GM23338 (cell line): ENCODE measurements at regions not wholly inside any gene's neighbourhood (a gene's known extent, or its start where the extent isn't known, plus 50 kb on each side); places are given as distances from the start of the nearest gene placed in this dataset.
"Not testable (repeated sequence)": the region's sequence is repeated elsewhere in the genome, so short reads cannot be mapped to it uniquely, and the experiment has no call there.

ENCODE experiments used
- ATAC-seq: fragments of 200-7000 bp; cut with Tn5 transposase; 3 replicates; pipeline ENCODE4 v1.9.1; 2020
- DNase-seq: peaks from one replicate; pipeline ENCODE4 v3.0.0-alpha.2; 2015; ENCODE audit warnings: low spot score
- H2AFZ ChIP-seq: fragments of 200-600 bp; sonication (generic); 2 replicates; pipeline ENCODE4 v1.8.0; 2016; ENCODE audit warnings: antibody characterized with exemption, mild to moderate bottlenecking, moderate library complexity
- H3F3A ChIP-seq: fragments of 200-600 bp; sonication (generic); replicated peaks from 2 replicates; pipeline ENCODE4 v1.8.0; 2017; ENCODE audit warnings: antibody characterized with exemption, mixed run types, low read depth
- H3K27ac ChIP-seq: fragments of 200-600 bp; sonication (generic); 2 replicates; pipeline ENCODE4 v1.6.1; 2016; ENCODE audit warnings: low read depth
- H3K27me3 ChIP-seq: fragments of 200-600 bp; sonication (generic); 2 replicates; pipeline ENCODE4 v1.8.0; 2016; ENCODE audit warnings: mild to moderate bottlenecking, mixed run types, moderate library complexity; ENCODE audit not compliant: insufficient read depth
- H3K36me3 ChIP-seq: fragments of 200-600 bp; sonication (generic); 2 replicates; pipeline ENCODE4 v1.8.0; 2016; ENCODE audit warnings: mild to moderate bottlenecking; ENCODE audit not compliant: insufficient read depth
- H3K4me1 ChIP-seq: fragments of 200-600 bp; sonication (generic); 2 replicates; pipeline ENCODE4 v1.8.0; 2016; ENCODE audit warnings: mild to moderate bottlenecking, moderate library complexity; ENCODE audit not compliant: insufficient read depth
- H3K4me2 ChIP-seq: fragments of 200-600 bp; sonication (generic); 2 replicates; pipeline ENCODE4 v1.7.1; 2017; ENCODE audit warnings: mixed run types
- H3K4me3 ChIP-seq: fragments of 200-600 bp; sonication (generic); 2 replicates; pipeline ENCODE4 v1.6.1; 2016; ENCODE audit warnings: mixed run types
- H3K79me2 ChIP-seq: fragments of 200-600 bp; sonication (generic); replicated peaks from 2 replicates; pipeline ENCODE4 v1.8.0; 2017; ENCODE audit warnings: mild to moderate bottlenecking; ENCODE audit not compliant: insufficient read depth
- H3K9me2 ChIP-seq: fragments of 200-600 bp; sonication (generic); 2 replicates; pipeline ENCODE4 v1.8.0; 2017; ENCODE audit not compliant: insufficient read depth
- H4K20me1 ChIP-seq: fragments of 200-600 bp; sonication (generic); replicated peaks from 2 replicates; pipeline ENCODE4 v1.8.0; 2017; ENCODE audit warnings: mild to moderate bottlenecking; ENCODE audit not compliant: insufficient read depth
- H3K27ac Mint-ChIP-seq: 2 replicates; pipeline ENCODE4 v1.8.0; 2020; ENCODE audit warnings: inconsistent platforms, mild to moderate bottlenecking, moderate library complexity, mixed read lengths
- H3K27me3 Mint-ChIP-seq: 3 replicates; pipeline ENCODE4 v1.8.0; 2022; ENCODE audit warnings: low read depth, mild to moderate bottlenecking, moderate library complexity, mixed read lengths, inconsistent platforms; ENCODE audit not compliant: insufficient read depth, poor library complexity
- H3K36me3 Mint-ChIP-seq: 3 replicates; pipeline ENCODE4 v1.8.0; 2021; ENCODE audit warnings: low read depth, mild to moderate bottlenecking, inconsistent platforms, moderate library complexity, mixed read lengths
- H3K4me1 Mint-ChIP-seq: 3 replicates; pipeline ENCODE4 v1.8.0; 2020; ENCODE audit warnings: mild to moderate bottlenecking, inconsistent platforms, mixed read lengths
- H3K4me3 Mint-ChIP-seq: 3 replicates; pipeline ENCODE4 v1.8.0; 2021; ENCODE audit warnings: moderate library complexity, mild to moderate bottlenecking, inconsistent platforms, mixed read lengths
- H3K9me3 Mint-ChIP-seq: 3 replicates; pipeline ENCODE4 v1.8.0; 2020; ENCODE audit warnings: moderate library complexity, mild to moderate bottlenecking, inconsistent platforms, mixed read lengths

DNA sequence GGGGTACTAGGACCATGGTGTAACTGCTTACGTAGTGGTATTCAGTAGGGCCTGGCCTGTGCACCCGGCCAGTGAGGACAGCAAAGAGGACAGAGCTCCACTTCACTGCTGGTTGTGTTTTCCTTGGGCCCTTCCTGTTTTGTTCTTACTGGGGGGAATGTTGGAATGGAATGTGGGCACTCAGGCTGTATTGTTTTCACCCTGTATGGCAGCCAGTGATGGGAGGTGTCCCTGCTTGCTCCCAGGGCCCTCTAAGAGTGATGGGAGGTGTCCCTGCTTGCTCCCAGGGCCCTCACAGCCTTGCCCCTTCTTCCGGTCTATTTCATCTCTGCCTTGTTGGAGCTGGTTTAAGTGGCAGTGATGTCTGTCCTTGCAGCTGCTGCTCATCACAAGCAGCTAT is 158.0 kb downstream of the ATP6V0E2 start:
- H3F3A ChIP-seq, H3K4me3 ChIP-seq, H3K27ac Mint-ChIP-seq, H2AFZ ChIP-seq, H3K36me3 Mint-ChIP-seq, H3K4me2 ChIP-seq, H3K4me1 Mint-ChIP-seq, H3K4me1 ChIP-seq, H3K27me3 ChIP-seq, H3K9me2 ChIP-seq, H4K20me1 ChIP-seq, H3K9me3 Mint-ChIP-seq, H3K27me3 Mint-ChIP-seq, H3K36me3 ChIP-seq, H3K79me2 ChIP-seq, H3K4me3 Mint-ChIP-seq, H3K27ac ChIP-seq: not testable (repeated sequence)
- ATAC-seq = peak; percentile 93
- peak; percentile 11 for DNase-seq

DNA sequence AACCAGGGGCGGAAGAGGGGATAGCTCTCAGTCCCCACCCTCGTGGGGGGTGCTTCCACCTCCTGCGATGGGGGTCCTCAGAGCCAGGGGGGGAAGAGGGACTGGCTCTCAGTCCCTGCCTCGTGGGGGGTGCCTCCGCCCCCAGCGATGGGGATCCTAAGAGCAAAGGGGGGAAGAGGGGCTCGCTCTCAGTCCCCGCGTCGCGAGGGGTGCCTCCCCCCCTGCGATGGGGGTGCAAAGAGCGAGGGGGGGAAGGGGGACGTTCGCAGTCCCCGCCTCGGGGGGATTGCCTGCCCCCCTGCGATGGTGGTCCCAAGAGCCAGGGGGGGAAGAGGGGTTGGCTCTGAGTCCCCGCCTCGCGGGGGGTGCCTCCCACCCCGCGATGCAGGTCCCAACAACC is 159.9 kb downstream of the ATP6V0E2 start:
- H3K36me3 Mint-ChIP-seq, H4K20me1 ChIP-seq, H3K9me3 Mint-ChIP-seq, H2AFZ ChIP-seq, H3K27ac Mint-ChIP-seq, H3K79me2 ChIP-seq, H3K4me2 ChIP-seq, H3K4me1 ChIP-seq, DNase-seq, H3K36me3 ChIP-seq, H3K4me1 Mint-ChIP-seq, H3K9me2 ChIP-seq, H3K27me3 ChIP-seq, H3K27ac ChIP-seq, H3F3A ChIP-seq, H3K4me3 Mint-ChIP-seq, ATAC-seq, H3K27me3 Mint-ChIP-seq, H3K4me3 ChIP-seq: not testable (repeated sequence)

DNA sequence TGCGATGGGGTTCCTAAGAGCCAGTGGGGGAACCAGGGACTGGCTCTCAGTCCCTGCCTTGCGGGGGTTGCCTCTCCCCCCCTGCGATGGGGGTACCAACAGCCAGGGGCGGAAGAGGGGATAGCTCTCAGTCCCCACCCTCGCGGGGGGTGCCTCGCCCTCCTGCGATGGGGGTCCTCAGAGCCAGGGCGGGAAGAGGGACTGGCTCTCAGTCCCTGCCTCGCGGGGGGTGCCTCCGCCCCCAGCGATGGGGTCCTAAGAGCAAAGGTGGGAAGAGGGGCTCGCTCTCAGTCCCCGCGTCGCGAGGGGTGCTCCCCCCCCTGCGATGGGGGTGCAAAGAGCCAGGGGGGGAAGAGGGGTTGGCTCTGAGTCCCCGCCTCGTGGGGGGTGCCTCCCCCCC is 162.0 kb downstream of the ATP6V0E2 start:
- not testable (repeated sequence) for H3K4me3 ChIP-seq, H3K4me2 ChIP-seq, H3K27ac Mint-ChIP-seq, H3K4me1 Mint-ChIP-seq, H3K79me2 ChIP-seq, H4K20me1 ChIP-seq, H3K27me3 Mint-ChIP-seq, H3K27me3 ChIP-seq, DNase-seq, H3K27ac ChIP-seq, H3K36me3 Mint-ChIP-seq, H3K9me2 ChIP-seq, H3K9me3 Mint-ChIP-seq, ATAC-seq, H3K4me3 Mint-ChIP-seq, H3K36me3 ChIP-seq, H2AFZ ChIP-seq, H3K4me1 ChIP-seq, H3F3A ChIP-seq

DNA sequence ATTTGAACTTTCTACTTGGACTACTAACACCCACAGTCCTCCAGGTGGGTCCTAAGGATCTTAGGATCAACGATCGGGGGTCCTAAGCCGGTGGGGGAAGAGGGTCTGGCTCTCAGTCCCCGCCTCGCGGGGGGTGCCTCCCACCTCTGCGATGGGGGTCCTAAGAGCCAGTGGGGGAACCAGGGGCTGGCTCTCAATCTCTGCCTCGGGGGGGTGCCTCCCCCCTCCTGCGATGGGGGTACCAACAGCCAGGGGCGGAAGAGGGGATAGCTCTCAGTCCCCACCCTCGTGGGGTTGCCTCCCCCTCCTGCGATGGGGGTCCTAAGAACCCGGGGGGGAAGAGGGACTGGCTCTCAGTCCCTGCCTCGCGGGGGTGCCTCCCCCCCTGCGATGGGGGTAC is 165.3 kb downstream of the ATP6V0E2 start:
- not testable (repeated sequence) for H3K27ac ChIP-seq, H3K4me1 ChIP-seq, H3K9me2 ChIP-seq, H3K27me3 ChIP-seq, H3F3A ChIP-seq, H3K4me3 Mint-ChIP-seq, H3K4me1 Mint-ChIP-seq, H3K79me2 ChIP-seq, H4K20me1 ChIP-seq, H3K27me3 Mint-ChIP-seq, H3K9me3 Mint-ChIP-seq, H3K27ac Mint-ChIP-seq, DNase-seq, H3K36me3 Mint-ChIP-seq, H3K36me3 ChIP-seq, H3K4me3 ChIP-seq, ATAC-seq, H2AFZ ChIP-seq, H3K4me2 ChIP-seq

DNA sequence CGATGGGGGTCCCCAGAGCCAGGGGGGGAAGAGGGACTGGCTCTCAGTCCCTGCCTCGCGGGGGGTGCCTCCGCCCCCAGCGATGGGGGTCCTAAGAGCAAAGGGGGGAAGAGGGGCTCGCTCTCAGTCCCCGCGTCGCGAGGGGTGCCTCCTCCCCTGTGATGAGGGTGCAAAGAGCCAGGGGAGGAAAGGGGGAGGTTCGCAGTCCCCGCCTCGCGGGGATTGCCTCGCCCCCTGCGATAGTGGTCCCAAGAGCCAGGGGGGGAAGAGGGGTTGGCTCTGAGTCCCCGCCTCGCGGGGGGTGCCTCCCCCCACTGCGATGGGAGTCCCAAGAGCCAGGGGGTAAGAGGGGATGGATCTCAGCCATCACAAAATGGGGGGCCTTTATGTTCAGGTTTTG is 168.5 kb downstream of the ATP6V0E2 start:
- not testable (repeated sequence) for H2AFZ ChIP-seq, H3K36me3 ChIP-seq, H3K9me3 Mint-ChIP-seq, H3K4me1 Mint-ChIP-seq, ATAC-seq, H3K4me2 ChIP-seq, H3K4me3 Mint-ChIP-seq, H3K79me2 ChIP-seq, H3K27ac ChIP-seq, H4K20me1 ChIP-seq, H3K9me2 ChIP-seq, H3K4me1 ChIP-seq, H3K36me3 Mint-ChIP-seq, H3K4me3 ChIP-seq, H3K27ac Mint-ChIP-seq, H3F3A ChIP-seq, DNase-seq
- peaks cover 12% of the 10 kb centered on the region for H3K27me3 Mint-ChIP-seq
- H3K27me3 ChIP-seq = peaks cover 21% of the 10 kb centered on the region
